NCI-H446 treated with DMSO at 0.1 percent for 48 hours (cell line): ENCODE measurements at regions not wholly inside any gene's neighbourhood (a gene's known extent, or its start where the extent isn't known, plus 50 kb on each side); places are given as distances from the start of the nearest gene placed in this dataset.

ENCODE experiments used
- DNase-seq: peaks from one replicate; lab custom pipeline; 2025; lab: John Stamatoyannopoulos, UW

DNA sequence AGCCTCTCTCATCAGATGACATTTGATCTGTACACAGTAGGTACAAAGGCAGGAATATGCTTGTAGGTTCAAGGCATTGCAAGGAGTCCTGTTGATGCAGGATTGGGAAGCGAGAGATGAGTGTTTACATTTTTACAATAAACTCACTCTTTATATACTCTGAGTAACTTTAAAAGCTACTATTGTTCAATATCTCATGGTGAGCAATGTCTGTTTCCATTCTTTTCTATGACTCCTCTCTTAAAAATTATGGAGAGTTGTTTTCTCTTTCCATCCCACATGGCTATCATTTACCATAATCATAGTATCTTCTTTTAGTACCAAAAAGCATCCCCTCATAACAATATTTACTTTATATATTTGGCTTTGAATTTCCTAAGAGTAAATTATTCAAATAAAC lies 314.0 kb upstream of the CDIN1 start:
- DNase-seq = no peak

DNA sequence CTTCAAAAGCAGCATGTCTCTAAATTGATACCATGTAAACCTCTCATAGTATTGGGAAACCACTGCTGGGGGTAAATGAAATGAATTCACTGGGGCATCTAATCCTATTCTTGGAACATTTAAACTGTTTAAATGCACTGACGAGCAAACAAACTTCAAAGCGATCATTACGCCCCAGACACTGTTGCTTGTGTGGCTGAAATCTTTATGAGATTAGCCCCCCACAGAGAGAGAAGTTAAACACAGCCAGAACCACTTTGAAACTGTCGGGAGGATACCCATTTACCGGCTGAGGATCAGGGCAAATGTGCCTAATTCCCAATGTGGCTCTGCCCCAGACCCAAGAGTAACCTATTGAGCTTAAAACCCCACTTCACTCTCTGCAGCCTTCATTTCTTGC lies 308.4 kb upstream of the CDIN1 start:
- no peak for DNase-seq

DNA sequence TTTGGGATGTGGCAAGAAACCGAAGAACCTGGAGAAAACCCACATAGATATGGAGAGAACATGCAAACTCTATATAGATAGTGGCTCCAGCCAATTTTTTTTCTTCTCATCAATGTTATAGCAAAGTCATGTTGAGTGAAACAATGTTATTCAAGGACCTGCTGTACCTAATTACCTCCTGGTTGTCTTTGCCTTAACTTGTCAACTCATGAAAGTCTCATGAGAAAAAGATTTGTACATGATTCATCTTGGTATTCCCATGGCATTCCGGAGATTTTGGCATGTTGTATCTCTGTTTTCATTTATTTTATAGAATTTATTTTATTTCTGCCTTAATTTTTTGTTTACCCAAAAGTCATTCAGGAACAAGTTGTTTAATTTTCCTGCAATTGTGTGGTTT lies 303.8 kb upstream of the CDIN1 start:
- no peak for DNase-seq

DNA sequence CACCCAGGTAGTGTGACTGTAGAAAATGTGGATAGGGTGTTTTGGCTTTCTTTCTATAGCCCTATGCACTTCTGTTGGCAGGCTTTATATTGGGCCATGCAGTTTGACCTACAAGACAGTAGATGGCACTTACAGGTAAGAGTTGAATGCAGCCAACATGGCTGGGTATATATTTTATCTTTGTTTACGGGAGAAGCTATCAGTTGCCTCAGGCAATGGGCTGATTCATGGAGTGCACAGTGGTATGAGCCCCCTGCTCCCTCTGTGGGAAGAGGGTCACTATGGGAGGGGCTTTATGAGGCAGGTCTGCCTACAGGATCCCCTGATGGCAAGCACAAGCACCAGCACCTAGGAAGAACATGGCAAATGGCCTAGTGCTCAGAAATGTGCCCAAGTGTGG lies 301.2 kb upstream of the CDIN1 start:
- DNase-seq = no peak

DNA sequence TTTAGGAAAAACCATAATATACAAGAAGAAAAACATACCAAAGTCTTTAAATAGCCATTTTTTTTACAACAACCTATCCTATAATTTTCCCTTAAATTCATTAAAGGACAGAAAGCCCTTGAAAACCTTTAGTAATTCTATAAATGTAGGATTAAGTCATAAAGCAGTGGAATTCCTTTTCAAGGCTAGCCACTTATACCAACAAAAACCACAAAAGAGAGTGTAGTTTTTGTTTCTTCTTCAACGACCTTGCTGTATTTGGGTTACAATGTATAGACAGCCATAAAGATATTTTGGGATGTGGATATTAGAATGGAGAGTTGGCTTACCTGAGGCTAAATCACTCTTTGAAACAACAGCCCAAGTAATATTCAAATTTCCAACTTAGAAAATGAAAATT lies 296.6 kb upstream of the CDIN1 start:
- no peak for DNase-seq

DNA sequence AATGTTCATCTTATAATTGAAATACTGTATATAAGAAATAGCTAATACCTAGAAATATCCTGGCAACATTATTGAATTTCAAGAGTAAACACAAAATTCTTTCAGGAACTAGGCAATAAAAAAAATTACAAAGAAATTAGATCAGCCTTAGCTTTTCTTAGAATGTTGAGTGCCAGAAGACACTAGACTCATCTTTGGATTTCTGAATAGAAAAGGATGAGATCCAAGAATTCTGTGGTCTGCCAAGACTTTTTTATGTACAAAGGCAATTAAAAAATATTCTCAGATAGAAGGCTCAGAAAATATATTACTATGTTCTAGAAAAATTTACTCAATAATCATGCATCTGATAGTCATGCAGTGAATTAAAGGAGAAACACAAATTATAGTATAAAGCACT lies 294.5 kb upstream of the CDIN1 start:
- no peak for DNase-seq

DNA sequence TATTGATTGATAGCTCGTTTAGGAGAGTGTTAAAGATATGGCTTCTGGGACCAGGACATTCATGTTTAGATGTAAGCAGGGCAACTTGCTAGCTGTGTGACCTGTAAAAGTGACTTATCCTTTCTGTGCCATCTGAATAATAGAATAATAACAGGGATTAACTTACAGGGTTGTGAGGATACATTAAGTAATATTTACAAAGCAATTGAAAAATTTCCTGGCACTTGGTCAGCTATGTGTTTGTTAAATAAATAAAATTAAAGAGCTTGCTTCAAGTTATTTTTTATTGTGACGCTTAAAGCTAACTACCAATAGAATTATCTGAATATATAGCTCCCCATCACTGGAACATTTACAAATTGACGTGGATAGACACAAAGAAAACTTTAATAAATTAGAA lies 287.9 kb upstream of the CDIN1 start:
- DNase-seq = no peak

DNA sequence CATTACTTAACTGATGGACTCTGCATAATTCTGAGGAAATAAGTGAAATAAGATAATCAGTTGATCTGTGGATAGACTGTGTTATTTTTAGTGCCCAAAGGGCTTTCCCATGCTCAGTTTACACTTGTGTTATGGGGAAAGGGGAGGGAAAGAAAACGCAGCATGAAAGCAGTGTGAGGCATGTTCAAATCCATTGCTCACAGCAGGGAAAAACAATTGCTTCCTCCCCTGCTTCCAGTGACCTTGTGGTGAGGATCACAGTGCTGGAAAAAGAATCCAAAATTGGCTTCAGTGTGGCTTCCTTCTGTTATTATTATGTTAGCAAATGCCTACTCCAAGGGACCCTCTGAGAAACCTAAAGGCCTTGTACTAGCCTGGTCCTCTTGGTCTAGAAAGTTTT lies 285.1 kb upstream of the CDIN1 start:
- DNase-seq = no peak

DNA sequence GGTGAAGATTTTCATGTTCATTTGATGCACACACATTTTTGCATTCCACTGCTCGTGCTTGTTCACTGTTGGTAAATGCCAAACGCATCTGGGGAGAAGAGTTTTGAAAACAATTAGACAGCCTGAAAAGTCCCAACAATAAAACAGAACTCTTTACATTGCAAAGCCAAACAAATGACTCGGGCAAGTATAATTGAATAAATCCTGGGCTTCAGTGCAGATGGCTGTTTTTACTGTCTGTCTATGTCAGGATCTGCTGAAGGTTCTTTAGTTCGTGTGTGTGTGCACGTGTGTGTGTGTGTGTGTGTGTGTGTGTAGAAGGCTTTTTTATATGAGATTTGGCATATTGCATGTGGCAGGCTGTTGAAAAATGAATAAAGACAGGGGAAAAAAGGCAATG lies 277.5 kb upstream of the CDIN1 start:
- DNase-seq = no peak

DNA sequence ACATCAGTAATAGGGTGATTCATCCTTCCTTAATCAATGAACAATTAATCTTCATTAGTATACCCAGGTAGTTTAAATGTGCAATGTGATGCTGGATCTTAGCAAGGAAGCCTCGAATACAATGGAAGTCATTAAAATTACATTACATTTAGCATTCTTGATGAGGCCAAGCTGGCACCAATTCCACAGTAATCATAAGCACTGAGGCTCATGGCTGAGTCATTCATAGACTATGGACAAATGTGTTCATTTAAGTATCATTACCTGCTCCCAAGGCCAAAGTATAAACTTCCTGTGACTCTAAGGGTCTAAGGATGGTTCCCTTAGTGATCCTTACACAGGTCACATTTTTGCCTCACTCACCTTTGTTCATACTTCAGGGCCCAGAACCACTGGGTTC lies 266.4 kb upstream of the CDIN1 start:
- no peak for DNase-seq

DNA sequence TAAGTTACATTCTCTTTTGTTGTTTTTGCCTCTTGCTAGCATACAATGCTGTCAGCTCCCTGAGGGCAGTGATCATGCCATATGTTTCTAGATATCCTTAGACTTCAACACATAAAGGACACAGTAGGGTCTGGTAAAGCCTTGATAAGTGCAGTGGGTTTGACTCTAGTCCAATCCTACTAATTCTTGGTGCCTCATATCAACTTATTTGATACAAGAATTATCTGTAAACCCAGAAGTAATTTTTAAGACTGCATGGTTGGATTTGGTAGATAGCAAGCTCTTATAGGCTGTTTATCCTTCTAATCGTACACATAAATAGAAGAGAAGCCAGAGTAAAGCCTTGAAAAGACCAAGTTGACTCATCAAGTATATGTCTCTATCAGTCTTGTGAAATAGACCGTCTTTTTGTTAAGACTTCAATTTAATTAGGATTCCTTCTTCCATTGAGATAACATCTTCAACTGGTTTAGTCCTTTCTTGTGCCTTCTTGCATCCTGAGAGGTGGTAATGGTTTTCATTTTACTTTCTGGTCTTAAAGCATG lies 265.6 kb upstream of the CDIN1 start:
- DNase-seq = no peak

DNA sequence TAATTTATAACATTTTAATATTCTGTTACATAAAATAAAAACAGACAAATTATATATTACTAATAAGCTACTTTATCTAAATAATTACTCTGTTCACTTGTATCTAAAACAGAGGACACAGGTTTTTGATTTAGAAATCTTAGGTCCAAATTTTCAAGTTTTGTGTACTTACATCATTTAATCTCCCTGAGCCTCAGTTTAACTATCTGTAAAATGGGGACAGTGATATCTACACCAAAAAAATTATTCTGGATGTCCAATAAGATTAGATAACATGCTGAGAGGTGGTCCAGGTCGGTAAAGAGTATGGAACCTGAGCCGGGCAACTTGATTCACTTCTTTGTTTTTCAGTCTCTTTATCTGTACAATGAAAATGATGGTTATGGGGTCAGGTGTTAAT lies 263.8 kb upstream of the CDIN1 start:
- DNase-seq = no peak

DNA sequence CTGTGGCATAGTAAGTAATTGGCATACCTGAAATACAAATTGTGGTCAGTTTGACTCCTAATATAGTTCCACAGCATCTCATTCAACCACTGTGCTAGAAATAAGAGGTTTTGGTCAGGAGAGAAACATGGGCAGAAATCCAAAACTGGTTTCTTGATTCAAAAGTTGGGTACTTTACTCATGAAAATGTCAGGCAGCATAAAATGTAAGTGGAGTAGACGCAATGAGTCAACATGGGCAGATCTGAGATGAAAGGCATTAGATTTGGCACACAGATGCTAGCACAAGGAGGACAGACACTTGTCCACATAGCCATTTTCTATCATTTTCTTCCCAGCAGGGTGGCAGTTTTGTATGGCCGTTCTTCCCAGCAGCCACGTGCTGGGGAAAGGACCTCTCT lies 255.8 kb upstream of the CDIN1 start:
- no peak for DNase-seq

DNA sequence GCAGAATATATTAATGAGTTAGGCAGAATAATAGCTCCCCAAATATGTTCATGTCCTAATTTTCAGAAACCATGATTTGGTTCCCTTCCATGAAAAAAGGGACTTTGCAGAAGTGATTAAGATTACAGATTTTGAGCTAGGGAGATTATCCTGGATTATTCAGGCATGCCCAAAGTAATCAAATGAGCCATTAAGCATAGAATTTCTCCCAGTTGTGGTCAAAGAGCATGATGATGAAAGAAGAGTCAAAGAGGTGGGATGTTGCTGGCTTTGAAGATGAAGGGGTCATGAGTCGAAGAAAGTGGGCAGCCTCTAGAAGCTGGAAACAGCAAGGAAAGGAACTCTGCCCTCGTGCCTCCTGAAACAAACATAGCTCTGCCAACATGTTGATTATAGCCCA lies 254.2 kb upstream of the CDIN1 start:
- DNase-seq = no peak

DNA sequence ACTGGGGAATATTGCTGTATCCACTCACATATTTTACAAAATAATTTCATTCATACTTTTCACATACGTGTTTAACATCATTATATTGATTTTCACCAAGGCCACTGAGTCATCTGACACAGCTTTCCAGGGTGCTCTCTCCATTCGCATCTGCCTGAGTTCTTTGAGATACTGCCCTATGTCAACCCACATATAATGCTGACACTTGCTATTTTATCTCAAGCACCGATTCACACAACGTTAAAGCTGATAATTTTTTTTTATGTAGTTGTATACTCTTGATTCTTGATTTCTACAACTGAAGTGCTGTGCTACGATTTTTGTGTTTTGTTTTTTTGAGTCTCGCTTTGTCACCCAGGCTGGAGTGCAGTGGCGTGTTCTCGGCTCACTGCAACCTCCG lies 249.8 kb upstream of the CDIN1 start:
- no peak for DNase-seq

DNA sequence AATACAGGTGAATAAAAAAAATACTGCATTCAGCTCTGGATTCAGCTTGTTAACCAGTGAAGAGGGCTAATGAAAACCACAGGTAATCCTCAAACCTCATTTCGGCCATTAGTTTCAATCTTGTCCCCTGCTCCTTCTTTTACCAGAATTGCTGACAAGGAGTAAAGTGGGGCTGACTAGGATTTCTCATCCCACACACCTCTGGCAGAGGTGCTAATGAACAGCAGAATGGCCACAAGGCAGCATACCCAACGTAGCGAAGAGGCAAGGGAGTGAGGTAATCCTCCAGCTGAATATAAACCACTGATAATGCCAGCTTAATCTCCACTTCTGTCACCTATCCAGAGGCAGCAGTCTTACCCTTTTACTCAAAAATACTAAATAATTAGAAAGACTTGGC lies 248.8 kb upstream of the CDIN1 start:
- no peak for DNase-seq

DNA sequence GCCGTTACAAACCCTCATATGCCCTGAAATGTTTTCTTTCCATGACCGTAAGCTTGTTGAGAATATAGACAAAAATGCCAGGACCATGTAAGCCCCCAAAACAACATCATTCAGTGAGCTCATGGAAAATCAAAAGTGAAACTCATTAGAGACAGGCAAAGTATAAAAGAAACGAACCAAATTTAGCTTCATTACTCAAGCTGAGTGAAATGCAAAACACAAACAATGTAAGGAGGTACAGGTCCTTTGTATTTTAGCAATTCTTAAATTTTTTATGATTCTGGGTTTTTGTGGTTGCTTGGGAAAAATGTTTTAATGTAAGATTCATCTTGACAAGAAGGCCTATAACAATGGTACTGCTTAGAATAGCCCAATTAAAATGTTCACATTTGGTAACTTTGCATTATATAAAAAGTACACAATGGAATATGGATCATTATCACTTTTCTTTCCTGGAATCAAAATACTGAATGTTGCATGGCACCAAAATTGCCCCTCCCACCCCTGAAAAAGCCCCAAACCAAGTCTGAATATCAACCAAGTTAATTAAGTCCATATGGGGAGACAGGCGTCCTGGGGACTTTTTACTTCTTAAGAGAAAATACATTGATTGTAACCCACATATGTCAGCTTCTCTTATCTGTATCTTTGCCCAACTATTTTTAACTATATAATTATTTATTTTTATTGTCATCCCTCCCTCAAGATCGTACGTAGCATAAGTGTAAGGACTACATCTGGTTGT lies 247.7 kb upstream of the CDIN1 start:
- no peak for DNase-seq

DNA sequence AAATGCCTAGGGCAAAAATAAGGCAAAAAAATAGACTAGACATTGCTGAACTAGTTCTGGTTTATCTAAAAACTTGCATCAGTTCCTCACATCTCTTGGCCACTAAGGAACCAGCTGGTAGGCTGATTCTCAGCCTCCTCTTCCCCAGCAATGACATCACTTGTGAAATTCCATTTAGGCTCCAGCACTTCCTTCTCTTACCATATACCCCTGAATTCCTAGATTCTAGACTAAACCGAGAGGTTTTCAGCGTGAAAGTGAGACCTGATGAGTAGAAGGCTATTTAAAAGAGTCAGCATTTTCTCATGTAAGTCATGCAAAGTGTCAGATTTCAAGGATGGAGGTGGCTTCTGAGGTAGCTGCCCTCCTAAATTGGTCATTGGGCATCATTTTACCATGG lies 247.1 kb upstream of the CDIN1 start:
- DNase-seq = no peak

DNA sequence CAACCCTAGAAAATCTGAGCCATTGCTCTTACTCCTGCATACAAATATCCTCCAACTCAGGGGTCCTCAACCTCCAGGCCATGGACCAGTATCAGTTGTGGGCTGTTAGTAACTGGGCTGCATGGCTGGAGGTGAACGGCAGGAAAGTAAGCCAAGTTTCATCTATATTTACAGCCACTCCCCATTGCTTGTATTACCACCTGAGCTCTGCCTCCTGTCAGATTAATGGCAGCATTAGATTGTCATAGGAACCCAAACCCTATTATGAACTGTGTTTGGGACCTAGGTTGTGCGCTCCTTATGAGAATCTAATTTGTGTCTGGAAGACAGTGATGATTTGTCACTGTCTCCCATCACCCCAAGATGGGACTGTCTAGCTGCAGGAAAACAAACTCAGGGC lies 246.5 kb upstream of the CDIN1 start:
- no peak for DNase-seq

DNA sequence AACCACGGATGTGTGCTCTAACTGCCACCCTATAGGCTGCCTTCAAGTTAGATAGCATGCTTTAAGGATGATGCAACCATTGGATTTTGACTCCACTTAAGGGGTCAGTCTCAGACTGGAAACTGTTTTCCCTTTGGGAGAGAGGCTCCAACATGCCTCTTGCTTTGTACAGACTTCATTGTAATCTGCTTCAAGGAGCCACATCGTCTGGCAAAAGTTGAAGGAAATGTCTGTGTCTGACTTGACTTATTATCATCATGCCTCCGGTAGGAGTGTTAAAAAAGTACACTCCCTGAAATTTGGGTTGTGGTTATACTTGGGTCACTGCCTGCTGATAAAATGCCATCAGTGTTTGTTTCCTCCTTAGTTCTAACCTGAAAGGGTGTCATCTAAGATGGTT lies 245.4 kb upstream of the CDIN1 start:
- DNase-seq = no peak

DNA sequence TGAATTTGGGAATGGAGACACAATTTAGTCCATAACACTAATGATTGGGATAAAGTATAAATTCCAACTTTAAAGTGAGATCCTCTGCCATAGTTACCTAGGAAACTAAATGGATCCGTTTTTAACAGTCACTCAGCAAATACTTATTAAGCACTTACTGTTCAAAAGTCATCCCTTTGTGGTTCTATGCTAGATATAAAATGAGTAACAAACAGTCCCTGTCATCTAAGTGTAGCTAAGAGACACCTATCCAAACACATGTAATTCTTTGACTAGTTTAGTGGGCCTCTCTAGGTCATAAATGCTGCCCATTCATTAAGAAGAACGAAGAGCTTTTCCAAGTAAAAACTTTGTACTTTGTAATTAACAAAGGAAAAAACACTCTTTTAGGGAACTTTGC lies 244.2 kb upstream of the CDIN1 start:
- no peak for DNase-seq

DNA sequence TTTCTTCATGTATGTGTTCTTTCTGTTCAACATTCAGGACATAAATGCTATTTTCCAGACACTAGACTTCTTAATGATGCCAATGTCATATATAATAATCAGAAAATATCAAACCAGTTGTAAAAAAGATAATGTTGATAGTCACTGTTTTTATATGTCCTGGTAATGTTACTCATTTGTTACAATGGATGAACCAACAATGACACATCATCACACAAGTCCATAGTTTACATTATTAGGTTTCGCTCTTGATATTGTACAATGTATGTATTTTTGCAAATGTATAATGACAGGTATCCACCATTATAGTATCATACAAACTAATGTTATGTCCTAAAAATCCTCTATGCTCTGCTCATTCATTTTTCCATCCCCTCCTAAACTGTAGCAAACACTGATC lies 243.8 kb upstream of the CDIN1 start:
- DNase-seq = no peak

DNA sequence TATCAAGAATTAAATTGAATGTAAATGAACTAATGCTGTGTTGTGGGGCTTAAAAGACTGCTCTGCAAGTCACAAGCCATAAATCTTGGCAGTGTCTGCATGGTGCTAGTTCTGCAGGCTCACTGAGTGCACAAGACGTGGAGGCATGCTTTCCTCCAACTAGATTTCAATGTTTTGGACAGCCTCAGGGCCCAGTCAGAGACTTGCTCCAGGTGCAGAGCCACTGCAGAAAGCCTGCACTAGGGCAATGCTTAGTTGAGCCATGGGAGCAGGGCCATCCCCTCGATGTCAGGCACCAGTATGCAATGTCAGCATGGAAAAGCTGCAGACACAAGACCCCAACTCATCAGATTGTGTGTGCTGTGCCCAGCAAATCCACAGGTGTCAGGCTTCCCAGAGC lies 234.5 kb upstream of the CDIN1 start:
- no peak for DNase-seq

DNA sequence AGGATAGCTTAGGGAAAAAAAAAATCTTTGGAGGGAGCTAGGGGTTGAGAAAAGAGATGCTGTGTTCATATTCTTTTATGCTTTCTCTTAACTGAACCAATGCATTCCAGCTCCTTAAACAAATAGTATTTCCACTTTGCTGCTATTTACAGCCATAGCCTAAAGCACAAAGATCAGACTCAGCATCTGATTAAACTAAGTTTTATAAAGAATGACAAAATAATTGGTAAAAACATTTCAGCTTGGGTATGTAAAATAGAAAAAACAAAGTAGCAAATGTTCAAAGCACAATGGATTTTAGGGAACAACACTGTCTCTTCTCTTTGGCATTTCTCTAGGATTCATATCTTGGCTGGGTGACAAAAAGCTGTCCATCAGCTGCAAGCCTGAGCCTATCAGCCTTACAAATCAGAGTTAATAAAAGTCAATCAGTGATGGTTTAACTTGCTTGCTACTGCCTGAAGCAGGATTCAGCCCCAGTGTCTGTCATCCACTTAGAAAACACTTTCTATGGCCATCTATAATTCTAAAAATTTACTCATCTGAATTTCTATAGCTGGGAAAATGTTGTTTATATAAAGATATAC lies 232.1 kb upstream of the CDIN1 start:
- DNase-seq = no peak
